ENCODE measurements at regions not wholly inside any gene's neighbourhood (a gene's known extent, or its start where the extent isn't known, plus 50 kb on each side); places are given as distances from the start of the nearest gene placed in this dataset.

- no peak for TF ChIP-seq CTCF (IDR thresholded peaks at IDR 0.05)
- no peak for TF ChIP-seq POLR2A (IDR thresholded peaks at IDR 0.05)
Measured at GRCh38 chr2:59530258-59530657, 1023.2 kb downstream of the BCL11A start.

All from Peyer's patch (tissue), 4 donors.